H1 (cell line): ENCODE measurements at regions not wholly inside any gene's neighbourhood (a gene's known extent, or its start where the extent isn't known, plus 50 kb on each side); places are given as distances from the start of the nearest gene placed in this dataset.
"Not testable (repeated sequence)": the region's sequence is repeated elsewhere in the genome, so short reads cannot be mapped to it uniquely, and the experiment has no call there.

Experiments
- CTCF ChIA-PET: fragments of 300-600 bp; sonication (Branson Sonifier 250); formaldehyde crosslinking; loops from one replicate; lab custom pipeline; 2021; ENCODE audit not compliant: partially characterized antibody; lab: Charles Lee
- POLR2A ChIA-PET: fragments of 300-600 bp; sonication (Branson Sonifier 250); formaldehyde crosslinking; loops from one replicate; lab custom pipeline; 2021; ENCODE audit warnings: inconsistent platforms; ENCODE audit not compliant: partially characterized antibody; lab: Charles Lee
- DNase-seq, 2 experiments: peaks; one replicate each; pipeline versions ENCODE4 v3.0.0 to v3.0.0-alpha.2; 2010 to 2022; ENCODE audit warnings: low spot score in 2 of 2, low read depth in 1 of 2, mixed read lengths in 1 of 2
- FAIRE-seq: peaks from 2 replicates; lab custom pipeline; 2011; peaks lifted over from hg19 to GRCh38; lab: Jason Lieb, UNC
- H2AFZ ChIP-seq: 2 replicates; pipeline ENCODE4 v1.8.1; 2012; ENCODE audit warnings: low read length, inconsistent platforms
- H2AK5ac ChIP-seq: 2 replicates; pipeline ENCODE4 v1.6.1; 2013; ENCODE audit warnings: low read depth, low read length
- H2BK120ac ChIP-seq: replicated peaks from 2 replicates; pipeline ENCODE3; 2013; ENCODE audit warnings: low read depth, low read length, inconsistent platforms
- H2BK12ac ChIP-seq: 2 replicates; pipeline ENCODE4 v1.6.1; 2013; ENCODE audit warnings: low read depth, low read length
- H2BK15ac ChIP-seq: 2 replicates; pipeline ENCODE4 v1.6.1; 2013; ENCODE audit warnings: low read length
- H2BK20ac ChIP-seq: 2 replicates; pipeline ENCODE4 v1.6.1; 2013; ENCODE audit warnings: low read length
- H2BK5ac ChIP-seq: 2 replicates; pipeline ENCODE4 v1.6.1; 2013; ENCODE audit warnings: low read depth, low read length
- H3K14ac ChIP-seq: 2 replicates; pipeline ENCODE4 v1.6.1; 2013; ENCODE audit warnings: inconsistent platforms; ENCODE audit not compliant: insufficient read length
- H3K18ac ChIP-seq: 2 replicates; pipeline ENCODE4 v1.6.1; 2013; ENCODE audit warnings: low read length; ENCODE audit errors: extremely low read depth
- H3K23ac ChIP-seq: 2 replicates; pipeline ENCODE4 v1.6.1; 2013; ENCODE audit warnings: inconsistent platforms; ENCODE audit not compliant: insufficient read length
- H3K23me2 ChIP-seq: 2 replicates; pipeline ENCODE4 v1.6.1; 2013; ENCODE audit warnings: low read depth, low read length
- H3K27ac ChIP-seq: 2 replicates; pipeline ENCODE4 v1.6.1; 2011; ENCODE audit warnings: low read depth, low read length, inconsistent platforms
- H3K27me3 ChIP-seq, 4 experiments: replicated peaks in 1 of 4; 1 replicate in 1 of 4; 2 replicates in 3 of 4; pipeline versions ENCODE4 v1.6.1 to v1.8.1; 2011 to 2013; ENCODE audit warnings: low read length in 3 of 4, mild to moderate bottlenecking in 3 of 4, inconsistent platforms in 2 of 4, mixed read lengths in 2 of 4, moderate library complexity in 1 of 4; ENCODE audit not compliant: control insufficient read depth in 3 of 4, insufficient read depth in 3 of 4; ENCODE audit errors: extremely low read depth in 1 of 4
- H3K36me3 ChIP-seq, 4 experiments: 2 replicates each; pipeline versions ENCODE4 v1.6.1 to v1.8.1; 2011 to 2013; ENCODE audit warnings: mild to moderate bottlenecking in 4 of 4, low read length in 3 of 4, moderate library complexity in 2 of 4, control low read depth in 1 of 4, inconsistent platforms in 1 of 4; ENCODE audit not compliant: insufficient read depth in 4 of 4, control insufficient read depth in 2 of 4
- H3K4ac ChIP-seq: replicated peaks from 2 replicates; pipeline ENCODE3; 2013; ENCODE audit warnings: low read length, low read depth, mixed read lengths, inconsistent platforms; ENCODE audit not compliant: insufficient read length
- H3K4me1 ChIP-seq, 4 experiments: replicated peaks in 1 of 4; 1 replicate in 1 of 4; 2 replicates in 3 of 4; pipeline versions ENCODE4 v1.6.1 to v1.8.1; 2011 to 2013; ENCODE audit warnings: low read length in 3 of 4, inconsistent platforms in 2 of 4, mixed read lengths in 1 of 4; ENCODE audit not compliant: insufficient read depth in 4 of 4, control insufficient read depth in 3 of 4
- H3K4me2 ChIP-seq, 2 experiments: 2 replicates each; pipeline versions ENCODE4 v1.6.1 to v1.8.1; 2011 to 2013; ENCODE audit warnings: low read depth in 2 of 2, low read length in 2 of 2, control low read depth in 1 of 2, inconsistent platforms in 1 of 2, mild to moderate bottlenecking in 1 of 2; ENCODE audit not compliant: insufficient read depth in 1 of 2
- H3K4me3 ChIP-seq, 4 experiments: fragments of 200-600, 300-600 bp in 1 of 4; sonication (generic), shearing (Covaris generic), sonication (Bioruptor Twin) in 1 of 4; 2 replicates each; pipeline versions ENCODE4 v1.5.1 to v1.8.1; 2011 to 2016; ENCODE audit warnings: low read length in 4 of 4, low read depth in 3 of 4, control low read depth in 2 of 4, inconsistent platforms in 2 of 4, mild to moderate bottlenecking in 2 of 4, mixed read lengths in 1 of 4, moderate library complexity in 1 of 4; ENCODE audit not compliant: insufficient read depth in 2 of 4; ENCODE audit errors: extremely low read depth in 1 of 4
- H3K56ac ChIP-seq: replicated peaks from 2 replicates; pipeline ENCODE3; 2013; ENCODE audit warnings: low read depth, mild to moderate bottlenecking, mixed read lengths, low read length, inconsistent platforms; ENCODE audit not compliant: insufficient read length
- H3K79me1 ChIP-seq: 2 replicates; pipeline ENCODE4 v1.6.1; 2013; ENCODE audit warnings: low read depth, low read length, control low read depth
- H3K79me2 ChIP-seq, 2 experiments: 2 replicates each; pipeline versions ENCODE4 v1.6.1 to v1.8.1; 2012 to 2013; ENCODE audit warnings: low read length in 2 of 2, mild to moderate bottlenecking in 2 of 2, inconsistent platforms in 1 of 2; ENCODE audit not compliant: insufficient read depth in 2 of 2, control insufficient read depth in 1 of 2
- H3K9ac ChIP-seq, 4 experiments: replicated peaks in 1 of 4; 1 replicate in 1 of 4; 2 replicates in 3 of 4; pipeline versions ENCODE4 v1.6.1 to v1.8.1; 2011 to 2013; ENCODE audit warnings: low read depth in 3 of 4, low read length in 3 of 4, control low read depth in 2 of 4, mild to moderate bottlenecking in 2 of 4, moderate library complexity in 2 of 4, inconsistent platforms in 1 of 4; ENCODE audit errors: extremely low read depth in 1 of 4
- H3K9me3 ChIP-seq, 2 experiments: 2 replicates each; pipeline versions ENCODE4 v1.6.1 to v1.8.1; 2012 to 2013; ENCODE audit warnings: mild to moderate bottlenecking in 2 of 2, moderate library complexity in 2 of 2, control low read depth in 1 of 2, inconsistent platforms in 1 of 2, low read depth in 1 of 2, low read length in 1 of 2, mixed read lengths in 1 of 2; ENCODE audit not compliant: insufficient read depth in 2 of 2
- H4K20me1 ChIP-seq, 2 experiments: replicated peaks in 1 of 2; 2 replicates each; pipeline versions ENCODE3 to v1.8.1; 2011 to 2013; ENCODE audit warnings: inconsistent platforms in 2 of 2, low read length in 2 of 2, mild to moderate bottlenecking in 1 of 2; ENCODE audit not compliant: insufficient read depth in 2 of 2, control insufficient read depth in 1 of 2
- H4K5ac ChIP-seq: 2 replicates; pipeline ENCODE4 v1.6.1; 2013; ENCODE audit warnings: low read length, low read depth, mixed read lengths, inconsistent platforms; ENCODE audit not compliant: insufficient read length
- H4K8ac ChIP-seq: 2 replicates; pipeline ENCODE4 v1.8.0; 2013; ENCODE audit warnings: mild to moderate bottlenecking, moderate library complexity, low read length, inconsistent platforms; ENCODE audit not compliant: insufficient read depth; ENCODE audit errors: extremely low read depth
- H4K91ac ChIP-seq: replicated peaks from 2 replicates; pipeline ENCODE3; 2013; ENCODE audit warnings: low read length, mixed read lengths, inconsistent platforms; ENCODE audit not compliant: insufficient read length
- BACH1 ChIP-seq: IDR thresholded peaks from 2 replicates; pipeline ENCODE4 v1.6.1; 2012; ENCODE audit warnings: low read length, improper control_type of control experiment
- HDAC6 ChIP-seq: IDR thresholded peaks from one replicate; pipeline ENCODE4 v1.7.1; 2012; ENCODE audit warnings: low read depth, mild to moderate bottlenecking, inconsistent platforms, low read length, moderate library complexity
- JUN ChIP-seq: IDR thresholded peaks from 2 replicates; pipeline ENCODE4 v1.6.1; 2011; ENCODE audit warnings: low read depth, mild to moderate bottlenecking, improper control_type of control experiment, low read length
- WGBS, 2 experiments: shearing (Covaris generic) in 1 of 2; methylation state at CpG; one replicate each; pipeline versions ENCODE4 v1.1.6 to v1.1.7; 2013 to 2015; ENCODE audit warnings: low lambda C conversion rate in 2 of 2, mixed read lengths in 2 of 2, inconsistent platforms in 1 of 2, low coverage in 1 of 2, missing lambda C conversion rate in 1 of 2; ENCODE audit not compliant: insufficient replicate concordance in 2 of 2, insufficient coverage in 1 of 2, insufficient read length in 1 of 2; ENCODE audit errors: extremely low coverage in 1 of 2, missing lambda C conversion rate in 1 of 2; 5-methylcytosine and 5-hydroxymethylcytosine counted together

- CTCF ChIA-PET = no interaction called here
- Histone ChIP-seq H3K27ac (no peak overlapping the region), H3K36me3 (no peaks in the 10 kb centered on the region)
- no peak for TF ChIP-seq HDAC6
- no peak for TF ChIP-seq BACH1
- TF ChIP-seq JUN = no peak
- TF ChIP-seq, all 59 proteins: peak for 0
- Histone ChIP-seq H4K20me1 (no peaks in the 10 kb centered on the region), H3K23ac (no peak overlapping the region), H4K5ac (no peak overlapping the region), H3K14ac (no peak overlapping the region), H2BK12ac (no peak overlapping the region), H3K23me2 (no peaks in the 10 kb centered on the region), H2BK5ac (no peak overlapping the region), H3K4me3 (no peak overlapping the region), H3K9ac (no peak overlapping the region), H3K18ac (no peak overlapping the region), H3K9me3 (peaks cover 4 to 13% of the 10 kb centered on the region in 2 experiments; a peak in 2 of 4 replicates), H2BK120ac (no peak overlapping the region), H2BK20ac (no peak overlapping the region), H3K4me1 (no peaks in the 10 kb centered on the region), H3K4me2 (no peak overlapping the region), H4K8ac (no peak overlapping the region), H3K79me1 (no peaks in the 10 kb centered on the region), H3K56ac (no peak overlapping the region), H3K4ac (no peak overlapping the region), H2BK15ac (no peak overlapping the region), H3K79me2 (no peaks in the 10 kb centered on the region), H2AK5ac (no peak overlapping the region), H3K27me3 (no peaks in the 10 kb centered on the region), H4K91ac (no peak overlapping the region), H2AFZ (no peak overlapping the region)
- FAIRE-seq = no peak
- DNase-seq = no peak
- POLR2A ChIA-PET = no interaction called here
- WGBS, 2 experiments = 90% methylated on average over 2 of the region's 2 CpGs; no CpG with 5 or more reads in 1 of the 2 experiments
Observed at GRCh38 chr2:76174505-76174904, 463.8 kb upstream of the GCFC2 start.

- H2BK12ac ChIP-seq, H2BK5ac ChIP-seq, H3K27ac ChIP-seq, H2BK15ac ChIP-seq, H3K56ac ChIP-seq, H2AFZ ChIP-seq, H3K79me1 ChIP-seq, H3K4me2 ChIP-seq, H3K23me2 ChIP-seq, H3K23ac ChIP-seq, H3K27me3 ChIP-seq, H4K91ac ChIP-seq, H3K14ac ChIP-seq, FAIRE-seq, H2BK120ac ChIP-seq, H3K79me2 ChIP-seq, H3K36me3 ChIP-seq, H3K9ac ChIP-seq, H3K4me1 ChIP-seq, H3K18ac ChIP-seq, POLR2A ChIA-PET, DNase-seq, H4K8ac ChIP-seq, H3K4me3 ChIP-seq, H4K5ac ChIP-seq, H3K4ac ChIP-seq, H2BK20ac ChIP-seq, H4K20me1 ChIP-seq, H2AK5ac ChIP-seq, CTCF ChIA-PET: not testable (repeated sequence)
- 0% methylated on average over 1 of the region's 1 CpG; no CpG with 5 or more reads in 1 of the 2 experiments for WGBS, 2 experiments
- peaks cover 4 to 13% of the 10 kb centered on the region in 2 experiments; a peak in 2 of 4 replicates for H3K9me3 ChIP-seq
Observed at GRCh38 chr2:76173206-76173605, 462.5 kb upstream of the GCFC2 start.
